A549 (cell line): ENCODE measurements at regions not wholly inside any gene's neighbourhood (a gene's known extent, or its start where the extent isn't known, plus 50 kb on each side); places are given as distances from the start of the nearest gene placed in this dataset.

Experiments
- ATAC-seq, 2 experiments: fragments of 200-7000 bp in 1 of 2; fragments of >200 bp in 1 of 2; cut with Nextera tagmentation in 1 of 2; cut with Tn5 transposase in 1 of 2; 3 replicates each; pipeline versions ENCODE4 v1.8.0 to v1.9.1; 2018 to 2020; ENCODE audit warnings: mild to moderate bottlenecking in 1 of 2, moderate library complexity in 1 of 2
- CTCF ChIA-PET: fragments of 300-600 bp; sonication (Branson Sonifier 250); formaldehyde crosslinking; extraction: SDS; loops from one replicate; lab custom pipeline; 2021; ENCODE audit warnings: antibody characterized with exemption, inconsistent platforms; lab: Yijun Ruan, JAX
- POLR2A ChIA-PET: fragments of 350-600 bp; formaldehyde crosslinking; extraction: SDS; loops from one replicate; lab custom pipeline; 2021; ENCODE audit warnings: antibody characterized with exemption, inconsistent platforms; lab: Yijun Ruan, JAX
- DNase-seq, 2 experiments: peaks; one replicate each; pipeline versions ENCODE4 v3.0.0 to v3.0.0-alpha.2; 2011 to 2016; ENCODE audit warnings: low read depth in 1 of 2, low spot score in 1 of 2
- FAIRE-seq: peaks from 2 replicates; lab custom pipeline; 2011; peaks lifted over from hg19 to GRCh38; lab: Jason Lieb, UNC
- H3K27ac ChIP-seq, 2 experiments: fragments of >200 bp; sonication (Bioruptor Twin); formaldehyde crosslinking; 3 replicates each; pipeline ENCODE4 v1.5.1; 2016 to 2017
- H3K4me1 ChIP-seq: fragments of >200 bp; sonication (Bioruptor Twin); formaldehyde crosslinking; 3 replicates; pipeline ENCODE4 v1.6.1; 2016
- H3K4me2 ChIP-seq: fragments of >200 bp; sonication (Bioruptor Twin); formaldehyde crosslinking; 3 replicates; pipeline ENCODE4 v1.6.1; 2016
- H3K4me3 ChIP-seq: fragments of >200 bp; sonication (Bioruptor Twin); formaldehyde crosslinking; 3 replicates; pipeline ENCODE4 v1.5.1; 2016
- H3K9me3 ChIP-seq: fragments of >200 bp; sonication (Bioruptor Twin); formaldehyde crosslinking; 3 replicates; pipeline ENCODE4 v1.6.1; 2016
- CBX2 ChIP-seq: fragments of 200-600 bp; sonication (generic); IDR thresholded peaks from 2 replicates; pipeline ENCODE4 v1.6.1; 2016; ENCODE audit warnings: low read depth, mild to moderate bottlenecking, borderline replicate concordance
- CHD4 ChIP-seq: fragments of 200-600 bp; sonication (generic); IDR thresholded peaks from 2 replicates; pipeline ENCODE4 v1.6.1; 2016; ENCODE audit warnings: antibody characterized with exemption, mild to moderate bottlenecking, borderline replicate concordance
- CTCF ChIP-seq: fragments of >200 bp; sonication (Bioruptor Twin); formaldehyde crosslinking; IDR thresholded peaks from 3 replicates; pipeline ENCODE4 v1.5.1; 2016
- EHMT2 ChIP-seq: fragments of 200-600 bp; sonication (generic); IDR thresholded peaks from 2 replicates; pipeline ENCODE4 v1.6.1; 2016; ENCODE audit warnings: antibody characterized with exemption, low read depth, mild to moderate bottlenecking, moderate library complexity
- ELK1 ChIP-seq: fragments of 150-350 bp; IDR thresholded peaks from 2 replicates; pipeline ENCODE4 v1.6.1; 2014; ENCODE audit warnings: low read depth, mild to moderate bottlenecking, low read length
- EP300 ChIP-seq, 2 experiments: fragments of >200 bp; sonication (Bioruptor Twin); formaldehyde crosslinking; IDR thresholded peaks; 2 replicates in 1 of 2; 3 replicates in 1 of 2; pipeline ENCODE4 v1.6.1; 2016 to 2017
- FOSB ChIP-seq: fragments of 250-450 bp; sonication (Bioruptor Pico); IDR thresholded peaks from 2 replicates; pipeline ENCODE4 v1.5.0; 2020; ENCODE audit warnings: mild to moderate bottlenecking, moderate library complexity
- HOXA7 ChIP-seq: fragments of 250-450 bp; sonication (Bioruptor Pico); IDR thresholded peaks from 2 replicates; pipeline ENCODE4 v1.5.0; 2020; ENCODE audit warnings: mild to moderate bottlenecking, moderate library complexity
- HOXB5 ChIP-seq: fragments of 250-450 bp; sonication (Bioruptor Pico); IDR thresholded peaks from 2 replicates; pipeline ENCODE4 v1.5.0; 2020; ENCODE audit warnings: mild to moderate bottlenecking, moderate library complexity
- JUNB ChIP-seq: fragments of >200 bp; sonication (Bioruptor Twin); formaldehyde crosslinking; IDR thresholded peaks from 2 replicates; pipeline ENCODE4 v1.6.1; 2016
- KDM1A ChIP-seq: fragments of 200-600 bp; sonication (generic); IDR thresholded peaks from 2 replicates; pipeline ENCODE4 v1.6.1; 2016; ENCODE audit warnings: low read depth, mild to moderate bottlenecking
- MAFK ChIP-seq: fragments of 450-650 bp; IDR thresholded peaks from 2 replicates; pipeline ENCODE4 v1.6.1; 2014; ENCODE audit not compliant: partially characterized antibody
- MAZ ChIP-seq: fragments of 150-350 bp; IDR thresholded peaks from 2 replicates; pipeline ENCODE4 v1.6.1; 2014; ENCODE audit warnings: antibody characterized with exemption, low read depth, low read length, borderline replicate concordance
- NFE2L2 ChIP-seq: fragments of 150-350 bp; conservative IDR thresholded peaks from 2 replicates; pipeline ENCODE4 v1.6.1; 2014; ENCODE audit warnings: low read length
- NR3C1 ChIP-seq: fragments of >200 bp; sonication (Bioruptor Twin); formaldehyde crosslinking; IDR thresholded peaks from 3 replicates; pipeline ENCODE4 v1.6.1; 2017
- POLR2A ChIP-seq: IDR thresholded peaks from 2 replicates; pipeline ENCODE4 v1.6.1; 2012; ENCODE audit warnings: mild to moderate bottlenecking, low read length
- POLR2AphosphoS2 ChIP-seq: conservative IDR thresholded peaks from 2 replicates; pipeline ENCODE4 v1.6.1; 2012; ENCODE audit warnings: low read length, improper control_type of control experiment, inconsistent platforms
- RAD21 ChIP-seq, 2 experiments: fragments of >200 bp in 1 of 2; sonication (Bioruptor Twin) in 1 of 2; formaldehyde crosslinking in 1 of 2; IDR thresholded peaks in 1 of 2; conservative IDR thresholded peaks in 1 of 2; 2 replicates in 1 of 2; 3 replicates in 1 of 2; pipeline ENCODE4 v1.6.1; 2012 to 2018; ENCODE audit warnings: inconsistent platforms in 1 of 2
- REST ChIP-seq: fragments of 200-600 bp; sonication (generic); IDR thresholded peaks from 2 replicates; pipeline ENCODE4 v1.6.1; 2016; ENCODE audit warnings: antibody characterized with exemption, mild to moderate bottlenecking, moderate library complexity
- RFX5 ChIP-seq: fragments of 450-650 bp; IDR thresholded peaks from 2 replicates; pipeline ENCODE4 v1.7.1; 2014; ENCODE audit warnings: antibody characterized with exemption, mild to moderate bottlenecking, moderate library complexity
- SMC3 ChIP-seq: fragments of >200 bp; sonication (Bioruptor Twin); formaldehyde crosslinking; IDR thresholded peaks from 3 replicates; pipeline ENCODE4 v1.6.1; 2018; ENCODE audit warnings: inconsistent platforms
- SREBF2 ChIP-seq: fragments of 450-650 bp; IDR thresholded peaks from 2 replicates; pipeline ENCODE4 v1.6.1; 2014; ENCODE audit warnings: mild to moderate bottlenecking, moderate library complexity
- TP53 ChIP-seq: fragments of 250-450 bp; sonication (Bioruptor Pico); IDR thresholded peaks from 2 replicates; pipeline ENCODE4 v1.5.0; 2021; ENCODE audit warnings: mild to moderate bottlenecking, moderate library complexity
- ZC3H11A ChIP-seq: fragments of 450-650 bp; IDR thresholded peaks from 2 replicates; pipeline ENCODE4 v1.6.1; 2014; ENCODE audit warnings: antibody characterized with exemption, mild to moderate bottlenecking
- ZFP36 ChIP-seq: fragments of 450-650 bp; IDR thresholded peaks from 2 replicates; pipeline ENCODE4 v1.6.1; 2014; ENCODE audit warnings: borderline replicate concordance; ENCODE audit not compliant: partially characterized antibody
- ZNF302 ChIP-seq: fragments of 250-450 bp; sonication (Bioruptor Pico); IDR thresholded peaks from 2 replicates; pipeline ENCODE4 v1.9.0; 2021; ENCODE audit warnings: inconsistent platforms, mild to moderate bottlenecking, moderate library complexity
- WGBS: methylation state at CpG from one replicate; pipeline ENCODE4 v1.1.6; 2017; ENCODE audit errors: missing lambda C conversion rate; 5-methylcytosine and 5-hydroxymethylcytosine counted together

GRCh38 chr4:75343333-75343732 is 170.9 kb downstream of the RCHY1 start:
- Histone ChIP-seq H3K27ac (no peak overlapping the region), H3K9me3 (no peaks in the 10 kb centered on the region), H3K4me3 (no peak overlapping the region), H3K4me2 (no peak overlapping the region), H3K4me1 (no peaks in the 10 kb centered on the region)
- TF ChIP-seq SMC3, result no peak
- no peak for TF ChIP-seq MAFK
- no peak for TF ChIP-seq NR3C1
- no peak for TF ChIP-seq FOSB (CRISPR knock-in tag)
- TF ChIP-seq CBX2, result no peak
- TF ChIP-seq EHMT2, result no peak
- TF ChIP-seq RFX5, result no peak
- TF ChIP-seq CTCF, result no peak
- no peak for TF ChIP-seq HOXB5
- no peak for TF ChIP-seq REST
- no peak for TF ChIP-seq SREBF2
- POLR2A ChIA-PET, result no interaction called here
- 22% methylated on average over 2 of the region's 2 CpGs for WGBS
- DNase-seq (no peak), ATAC-seq (no peak), FAIRE-seq (no peak)
- CTCF ChIA-PET, result no interaction called here

- no peak overlapping the region for H3K4me2 ChIP-seq
- no peak for TF ChIP-seq CHD4
- no peak overlapping the region for H3K4me3 ChIP-seq
- ChIA-PET POLR2A (no interaction called here), CTCF (no interaction called here)
- H3K9me3 ChIP-seq, result no peaks in the 10 kb centered on the region
- ATAC-seq (no peak), DNase-seq (no peak), FAIRE-seq (no peak)
- H3K4me1 ChIP-seq, result no peaks in the 10 kb centered on the region
- H3K27ac ChIP-seq, result no peak overlapping the region
These were observed 173.6 kb downstream of the RCHY1 start for GRCh38 chr4:75340561-75340960.

GRCh38 chr4:75338352-75338880 is 175.8 kb downstream of the RCHY1 start:
- ATAC-seq, result no peak
- POLR2A ChIA-PET, result no interaction called here
- 0% methylated on average over 1 of the region's 1 CpG for WGBS

GRCh38 chr4:75327804-75328512 is 186.2 kb downstream of the RCHY1 start:
- Histone ChIP-seq H3K4me1 (no peaks in the 10 kb centered on the region), H3K27ac (no peak overlapping the region), H3K4me2 (no peak overlapping the region), H3K4me3 (no peak overlapping the region), H3K9me3 (no peaks in the 10 kb centered on the region)
- no peak for DNase-seq
- CTCF ChIA-PET, result no interaction called here
- no peak for FAIRE-seq
- no peak for ATAC-seq
- POLR2A ChIA-PET, result no interaction called here
- WGBS, result 0% methylated on average over 4 of the region's 4 CpGs
- TF ChIP-seq MAZ, result no peak
- TF ChIP-seq KDM1A, result no peak
- no peak for TF ChIP-seq TP53 (CRISPR knock-in tag)
- TF ChIP-seq POLR2AphosphoS2, result no peak
- TF ChIP-seq ZC3H11A, result no peak
- TF ChIP-seq NFE2L2, result no peak
- no peak for TF ChIP-seq RAD21 (conservative IDR thresholded peaks at IDR 0.05 in 1 of 2, IDR thresholded peaks at IDR 0.05 in 1 of 2)
- TF ChIP-seq POLR2A, result no peak
- no peak for TF ChIP-seq HOXA7
- TF ChIP-seq ELK1, result no peak
- TF ChIP-seq NR3C1, result no peak

More at GRCh38 chr4:75338352-75338880, 175.8 kb downstream of the RCHY1 start:
- Histone ChIP-seq H3K4me2 (no peak overlapping the region), H3K4me1 (no peaks in the 10 kb centered on the region), H3K27ac (no peak overlapping the region), H3K9me3 (no peaks in the 10 kb centered on the region), H3K4me3 (no peak overlapping the region)
- DNase-seq, result no peak
- no peak for FAIRE-seq
- TF ChIP-seq EP300 (IDR thresholded peaks at IDR 0.05), result no peak
- no peak for TF ChIP-seq POLR2A
- no peak for TF ChIP-seq ZNF302 (CRISPR knock-in tag)
- no peak for TF ChIP-seq ZFP36
- TF ChIP-seq JUNB, result no peak
- no peak for TF ChIP-seq CBX2
- CTCF ChIA-PET, result no interaction called here
